Tibial nerve (tissue), 3 donors: ENCODE measurements at regions not wholly inside any gene's neighbourhood (a gene's known extent, or its start where the extent isn't known, plus 50 kb on each side); places are given as distances from the start of the nearest gene placed in this dataset.

Experiments used
- CTCF ChIP-seq, 5 experiments: fragments of 200-600 bp in 3 of 5; fragments of 450-650 bp in 2 of 5; sonication (generic) in 3 of 5; IDR thresholded peaks; one replicate each; pipeline ENCODE4 v1.5.1; 2016 to 2019; ENCODE audit warnings: antibody characterized with exemption in 5 of 5, mild to moderate bottlenecking in 3 of 5, moderate library complexity in 2 of 5
- POLR2A ChIP-seq, 2 donors: fragments of 450-650 bp; IDR thresholded peaks; one replicate each; pipeline ENCODE4 v1.6.1; 2017; ENCODE audit warnings: antibody characterized with exemption in 2 of 2, mild to moderate bottlenecking in 2 of 2, moderate library complexity in 2 of 2

- TF ChIP-seq CTCF (IDR thresholded peaks at IDR 0.05) (no peak), POLR2A (IDR thresholded peaks at IDR 0.05) (no peak)
Observed at GRCh38 chr6:19569563-19569962, 267.6 kb upstream of the ID4 start.
